IMR-90 (cell line): ENCODE measurements at regions not wholly inside any gene's neighbourhood (a gene's known extent, or its start where the extent isn't known, plus 50 kb on each side); places are given as distances from the start of the nearest gene placed in this dataset.

Experiments
- BHLHE40 ChIP-seq: fragments of 150-350 bp; IDR thresholded peaks from 2 replicates; pipeline ENCODE4 v1.6.1; 2016; ENCODE audit warnings: mild to moderate bottlenecking, low read depth, low read length
- CHD1 ChIP-seq: IDR thresholded peaks from 2 replicates; pipeline ENCODE4 v1.6.1; 2012; ENCODE audit warnings: low read depth, low read length, improper control_type of control experiment
- CTCF ChIP-seq: conservative IDR thresholded peaks from 2 replicates; pipeline ENCODE4 v1.5.1; 2012; ENCODE audit warnings: mild to moderate bottlenecking, low read depth, low read length, improper control_type of control experiment
- ELK1 ChIP-seq: fragments of 150-350 bp; IDR thresholded peaks from 2 replicates; pipeline ENCODE4 v1.6.1; 2016; ENCODE audit warnings: low read depth, mild to moderate bottlenecking, low read length, moderate library complexity, borderline replicate concordance
- FOS ChIP-seq: fragments of 150-350 bp; IDR thresholded peaks from 2 replicates; pipeline ENCODE4 v1.6.1; 2016; ENCODE audit warnings: low read depth, low read length
- MAFK ChIP-seq: IDR thresholded peaks from 2 replicates; pipeline ENCODE4 v1.6.1; 2012; ENCODE audit warnings: low read depth, low read length, improper control_type of control experiment
- MAZ ChIP-seq: IDR thresholded peaks from 2 replicates; pipeline ENCODE4 v1.6.1; 2012; ENCODE audit warnings: low read depth, mild to moderate bottlenecking, low read length, improper control_type of control experiment, moderate library complexity, borderline replicate concordance
- MXI1 ChIP-seq: IDR thresholded peaks from 2 replicates; pipeline ENCODE4 v1.6.1; 2012; ENCODE audit warnings: low read depth, mild to moderate bottlenecking, low read length, moderate library complexity, borderline replicate concordance
- POLR2A ChIP-seq: IDR thresholded peaks from 2 replicates; pipeline ENCODE4 v1.6.1; 2012; ENCODE audit warnings: mild to moderate bottlenecking, low read depth, low read length
- RAD21 ChIP-seq: IDR thresholded peaks from 2 replicates; pipeline ENCODE4 v1.6.1; 2012; ENCODE audit warnings: low read length, improper control_type of control experiment
- RCOR1 ChIP-seq: IDR thresholded peaks from 2 replicates; pipeline ENCODE4 v1.6.1; 2012; ENCODE audit warnings: mild to moderate bottlenecking, low read length, improper control_type of control experiment; ENCODE audit not compliant: insufficient replicate concordance
- RFX5 ChIP-seq: IDR thresholded peaks from 2 replicates; pipeline ENCODE4 v1.8.0; 2012; ENCODE audit warnings: low read depth, mild to moderate bottlenecking, low read length, moderate library complexity
- SMC3 ChIP-seq: fragments of 150-350 bp; IDR thresholded peaks from 2 replicates; pipeline ENCODE4 v1.6.1; 2016; ENCODE audit warnings: low read depth, mild to moderate bottlenecking, antibody characterized with exemption, low read length, moderate library complexity
- USF2 ChIP-seq: fragments of 150-350 bp; IDR thresholded peaks from 2 replicates; pipeline ENCODE4 v1.6.1; 2017; ENCODE audit warnings: mild to moderate bottlenecking, antibody characterized with exemption, low read length, low read depth

GRCh38 chr2:191508738-191509137 is 169.2 kb upstream of the NABP1 start:
- TF ChIP-seq MXI1, result no peak
- no peak for TF ChIP-seq CTCF
- no peak for TF ChIP-seq CHD1
- no peak for TF ChIP-seq POLR2A
- TF ChIP-seq SMC3, result no peak
- TF ChIP-seq BHLHE40, result no peak
- TF ChIP-seq RAD21, result no peak
- no peak for TF ChIP-seq RFX5
- no peak for TF ChIP-seq USF2
- TF ChIP-seq MAZ, result no peak
- no peak for TF ChIP-seq MAFK
- no peak for TF ChIP-seq ELK1
- no peak for TF ChIP-seq FOS
- no peak for TF ChIP-seq RCOR1
